ENCODE measurements at regions not wholly inside any gene's neighbourhood (a gene's known extent, or its start where the extent isn't known, plus 50 kb on each side); places are given as distances from the start of the nearest gene placed in this dataset.

GRCh38 chr12:93177208-93178153 lies 200.2 kb upstream of the NUDT4 start:
- ATAC-seq (no peak), DNase-seq (no peak)
- ChIA-PET CTCF (no interaction called here), POLR2A (no interaction called here)
- Mint-ChIP-seq H3K36me3 (ENCODE audit: low read depth) (no peaks in the 10 kb centered on the region), H3K27ac (no peak overlapping the region), H3K27me3 (no peaks in the 10 kb centered on the region), H3K9me3 (no peaks in the 10 kb centered on the region), H3K4me3 (no peak overlapping the region), H3K4me1 (ENCODE audit: low read depth) (no peaks in the 10 kb centered on the region)
- intact Hi-C loops (cut with micrococcal nuclease) = no loop called here
- TF ChIP-seq CTCF (IDR thresholded peaks at IDR 0.05) = no peak

GRCh38 chr12:93178154-93178878 lies 199.4 kb upstream of the NUDT4 start:
- DNase-seq = no peak
- ChIA-PET CTCF (no interaction called here), POLR2A (no interaction called here)
- intact Hi-C loops (cut with micrococcal nuclease) = no loop called here
- Mint-ChIP-seq H3K4me1 (ENCODE audit: low read depth) (no peaks in the 10 kb centered on the region), H3K27ac (no peak overlapping the region), H3K36me3 (ENCODE audit: low read depth) (no peaks in the 10 kb centered on the region), H3K9me3 (no peaks in the 10 kb centered on the region), H3K4me3 (no peak overlapping the region), H3K27me3 (no peaks in the 10 kb centered on the region)
- no peak for TF ChIP-seq CTCF (IDR thresholded peaks at IDR 0.05)
- ATAC-seq = no peak

GRCh38 chr12:93179792-93180191 lies 197.9 kb upstream of the NUDT4 start:
- POLR2A ChIA-PET = no interaction called here
- no peak for TF ChIP-seq CTCF (IDR thresholded peaks at IDR 0.05)
- H3K4me1 Mint-ChIP-seq (ENCODE audit: low read depth) = peaks cover 8% of the 10 kb centered on the region
- H3K4me3 Mint-ChIP-seq = no peak overlapping the region
- DNase-seq (no peak), ATAC-seq (no peak)
- H3K27ac Mint-ChIP-seq = no peak overlapping the region
- intact Hi-C loops (cut with micrococcal nuclease) = no loop called here
- no peaks in the 10 kb centered on the region for H3K9me3 Mint-ChIP-seq
- H3K27me3 Mint-ChIP-seq = no peaks in the 10 kb centered on the region
- H3K36me3 Mint-ChIP-seq (ENCODE audit: low read depth) = no peaks in the 10 kb centered on the region
- CTCF ChIA-PET = no interaction called here

GRCh38 chr12:93180566-93180965 lies 197.2 kb upstream of the NUDT4 start:
- POLR2A ChIA-PET = no interaction called here

More at GRCh38 chr12:93180566-93180965, 197.2 kb upstream of the NUDT4 start:
- peaks cover 14% of the 10 kb centered on the region for H3K4me1 Mint-ChIP-seq (ENCODE audit: low read depth)
- no peak for TF ChIP-seq CTCF (IDR thresholded peaks at IDR 0.05)
- no peaks in the 10 kb centered on the region for H3K27me3 Mint-ChIP-seq
- H3K27ac Mint-ChIP-seq = no peak overlapping the region
- H3K36me3 Mint-ChIP-seq (ENCODE audit: low read depth) = no peaks in the 10 kb centered on the region
- no peak overlapping the region for H3K4me3 Mint-ChIP-seq
- ATAC-seq (no peak), DNase-seq (no peak)
- CTCF ChIA-PET = no interaction called here
- H3K9me3 Mint-ChIP-seq = no peaks in the 10 kb centered on the region
- intact Hi-C loops (cut with micrococcal nuclease) = no loop called here
